ENCODE measurements at regions not wholly inside any gene's neighbourhood (a gene's known extent, or its start where the extent isn't known, plus 50 kb on each side); places are given as distances from the start of the nearest gene placed in this dataset.

DNA sequence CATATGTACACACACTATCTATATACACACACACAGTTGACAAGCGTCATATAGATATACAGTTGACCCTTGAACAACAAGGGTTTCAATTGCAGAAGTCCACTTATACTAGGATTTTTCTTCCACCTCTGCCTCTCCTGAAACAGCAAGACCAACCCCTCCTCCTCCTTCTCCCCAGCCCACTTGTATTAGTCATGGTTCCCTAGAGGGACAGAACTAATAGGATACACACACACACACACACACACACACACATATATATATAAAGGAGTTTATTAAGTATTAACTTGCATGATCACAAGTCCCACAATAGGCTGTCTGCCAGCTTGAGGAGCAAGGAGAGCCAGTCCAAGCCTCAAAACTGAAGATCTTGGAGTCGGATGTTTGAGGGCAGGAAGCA lies 92.9 kb downstream of the DHCR7 start:
- Mint-ChIP-seq H3K36me3 (ENCODE audit: low read depth) (no peaks in the 10 kb centered on the region), H3K4me1 (no peaks in the 10 kb centered on the region), H3K27ac (no peak overlapping the region), H3K9me3 (no peaks in the 10 kb centered on the region), H3K27me3 (ENCODE audit: low read depth) (peaks cover 19% of the 10 kb centered on the region), H3K4me3 (no peak overlapping the region)
- TF ChIP-seq, protein P1, sequence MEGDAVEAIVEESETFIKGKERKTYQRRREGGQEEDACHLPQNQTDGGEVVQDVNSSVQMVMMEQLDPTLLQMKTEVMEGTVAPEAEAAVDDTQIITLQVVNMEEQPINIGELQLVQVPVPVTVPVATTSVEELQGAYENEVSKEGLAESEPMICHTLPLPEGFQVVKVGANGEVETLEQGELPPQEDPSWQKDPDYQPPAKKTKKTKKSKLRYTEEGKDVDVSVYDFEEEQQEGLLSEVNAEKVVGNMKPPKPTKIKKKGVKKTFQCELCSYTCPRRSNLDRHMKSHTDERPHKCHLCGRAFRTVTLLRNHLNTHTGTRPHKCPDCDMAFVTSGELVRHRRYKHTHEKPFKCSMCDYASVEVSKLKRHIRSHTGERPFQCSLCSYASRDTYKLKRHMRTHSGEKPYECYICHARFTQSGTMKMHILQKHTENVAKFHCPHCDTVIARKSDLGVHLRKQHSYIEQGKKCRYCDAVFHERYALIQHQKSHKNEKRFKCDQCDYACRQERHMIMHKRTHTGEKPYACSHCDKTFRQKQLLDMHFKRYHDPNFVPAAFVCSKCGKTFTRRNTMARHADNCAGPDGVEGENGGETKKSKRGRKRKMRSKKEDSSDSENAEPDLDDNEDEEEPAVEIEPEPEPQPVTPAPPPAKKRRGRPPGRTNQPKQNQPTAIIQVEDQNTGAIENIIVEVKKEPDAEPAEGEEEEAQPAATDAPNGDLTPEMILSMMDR (IDR thresholded peaks at IDR 0.05; ENCODE audit: unreplicated experiment in 3 of 3) = no peak

DNA sequence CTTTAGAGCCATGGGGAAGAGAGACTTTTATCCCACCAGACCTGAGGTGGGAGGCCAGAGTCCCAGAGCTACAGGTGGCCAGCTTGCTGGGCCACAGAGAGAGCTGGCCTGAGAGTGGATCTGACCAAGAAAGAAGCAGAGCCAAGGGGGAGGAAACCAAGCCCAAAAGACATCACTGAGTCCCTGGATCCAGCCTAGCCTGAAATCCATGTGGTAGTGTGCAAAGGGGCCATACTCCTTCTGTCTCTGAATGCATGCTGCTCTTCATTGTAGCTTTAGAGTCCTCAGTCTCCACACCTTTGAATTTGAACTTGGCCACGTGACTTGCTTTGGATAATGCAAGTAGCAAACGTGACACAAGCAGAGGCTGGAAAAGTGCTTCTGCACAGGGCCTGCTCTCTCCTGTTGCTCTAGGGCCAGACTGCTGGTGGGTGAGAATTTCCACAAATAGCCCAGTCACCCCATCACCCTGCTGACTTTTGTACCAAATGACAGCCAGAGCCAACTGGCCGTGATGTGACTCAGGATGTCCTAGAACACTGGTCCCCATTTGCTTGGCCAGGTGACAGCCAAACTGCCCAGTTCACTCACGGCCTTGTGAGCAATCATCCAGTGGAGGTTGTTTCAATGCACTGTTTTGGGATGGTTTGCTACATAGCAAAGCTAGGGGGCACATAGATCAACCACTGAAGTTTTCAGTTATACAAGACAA lies 93.6 kb downstream of the DHCR7 start:
- Mint-ChIP-seq H3K4me1 (no peaks in the 10 kb centered on the region), H3K36me3 (ENCODE audit: low read depth) (no peaks in the 10 kb centered on the region), H3K4me3 (no peak overlapping the region), H3K9me3 (no peaks in the 10 kb centered on the region), H3K27me3 (ENCODE audit: low read depth) (peaks cover 24% of the 10 kb centered on the region), H3K27ac (no peak overlapping the region)
- TF ChIP-seq, protein P1 (IDR thresholded peaks at IDR 0.05; ENCODE audit: unreplicated experiment in 3 of 3) = no peak

DNA sequence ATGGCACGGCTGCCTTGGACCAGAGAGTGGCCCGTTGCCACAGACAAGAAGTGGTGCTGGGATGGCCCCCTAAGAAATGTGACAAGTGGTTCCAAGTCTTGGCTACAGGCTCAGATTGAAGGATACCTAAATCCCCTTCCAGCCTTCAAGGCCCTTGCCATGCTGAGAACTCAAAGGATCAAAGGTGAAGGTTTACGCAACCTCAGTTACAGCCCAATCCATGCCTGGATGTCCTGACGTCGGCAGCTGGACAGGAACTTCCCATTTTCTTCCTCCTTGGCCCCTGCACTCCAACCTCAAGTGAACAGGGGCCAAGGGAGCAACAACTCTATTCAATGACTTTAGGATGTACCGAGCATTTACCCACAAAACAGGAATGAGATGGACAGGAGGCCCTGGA lies 95.4 kb downstream of the DHCR7 start:
- H3K4me1 Mint-ChIP-seq = no peaks in the 10 kb centered on the region
- no peak overlapping the region for H3K27ac Mint-ChIP-seq
- H3K36me3 Mint-ChIP-seq (ENCODE audit: low read depth) = no peaks in the 10 kb centered on the region
- TF ChIP-seq, protein P1 (IDR thresholded peaks at IDR 0.05; ENCODE audit: unreplicated experiment in 3 of 3) = no peak
- H3K9me3 Mint-ChIP-seq = no peaks in the 10 kb centered on the region
- no peak overlapping the region for H3K4me3 Mint-ChIP-seq
- H3K27me3 Mint-ChIP-seq (ENCODE audit: low read depth) = peaks cover 20% of the 10 kb centered on the region

DNA sequence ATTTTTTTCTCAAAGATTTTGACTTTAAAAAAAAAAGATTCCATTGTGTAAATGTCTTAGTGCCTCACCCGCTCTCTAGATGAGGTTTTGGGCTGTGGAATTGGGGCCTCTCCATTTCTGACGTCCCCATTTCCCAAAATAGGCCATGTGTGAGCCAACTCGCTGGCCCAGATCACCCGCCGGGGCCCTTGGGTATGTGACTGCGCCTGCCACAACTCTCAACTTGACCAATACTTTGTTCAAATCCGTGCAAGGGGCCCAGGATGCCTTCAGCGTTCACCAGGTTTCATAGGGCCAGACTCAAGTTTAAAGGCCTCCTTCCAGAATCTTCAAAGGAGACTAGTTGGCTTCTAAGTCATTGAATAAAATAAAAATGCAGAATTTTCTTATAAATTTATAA lies 96.0 kb downstream of the DHCR7 start:
- no peaks in the 10 kb centered on the region for H3K4me1 Mint-ChIP-seq
- H3K36me3 Mint-ChIP-seq (ENCODE audit: low read depth) = no peaks in the 10 kb centered on the region

DNA sequence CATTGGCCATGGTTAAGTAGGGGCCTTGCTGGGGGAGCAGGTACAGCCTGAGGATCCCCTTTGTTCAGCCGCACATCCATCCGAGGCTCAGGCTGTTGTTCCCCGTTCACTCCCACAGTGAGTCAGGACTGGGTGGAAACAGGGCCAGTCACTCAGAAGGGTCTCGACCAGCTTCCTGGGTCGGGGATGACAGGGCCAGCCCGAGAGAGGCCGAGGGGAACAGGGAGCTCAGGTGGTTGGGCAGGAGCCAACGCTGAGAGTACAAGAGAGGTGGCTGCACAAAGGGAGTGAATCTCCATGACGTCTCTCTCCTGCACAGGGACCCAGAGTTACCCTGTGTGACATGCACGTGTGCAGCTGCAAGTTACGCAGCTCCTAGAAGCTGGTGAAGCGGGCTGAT lies 97.2 kb upstream of the SHANK2 start:
- no peaks in the 10 kb centered on the region for H3K4me1 Mint-ChIP-seq
- H3K4me3 Mint-ChIP-seq = no peak overlapping the region
- TF ChIP-seq, protein P1 (IDR thresholded peaks at IDR 0.05; ENCODE audit: unreplicated experiment in 3 of 3) = no peak
- no peaks in the 10 kb centered on the region for H3K9me3 Mint-ChIP-seq
- H3K36me3 Mint-ChIP-seq (ENCODE audit: low read depth) = no peaks in the 10 kb centered on the region
- no peak overlapping the region for H3K27ac Mint-ChIP-seq
- peaks cover 35% of the 10 kb centered on the region for H3K27me3 Mint-ChIP-seq (ENCODE audit: low read depth)

More for the DNA sequence above, 96.0 kb downstream of the DHCR7 start:
- H3K4me3 Mint-ChIP-seq = no peak overlapping the region
- H3K9me3 Mint-ChIP-seq = no peaks in the 10 kb centered on the region
- H3K27me3 Mint-ChIP-seq (ENCODE audit: low read depth) = peaks cover 23% of the 10 kb centered on the region
- TF ChIP-seq, protein P1 (IDR thresholded peaks at IDR 0.05; ENCODE audit: unreplicated experiment in 3 of 3) = no peak
- no peak overlapping the region for H3K27ac Mint-ChIP-seq

DNA sequence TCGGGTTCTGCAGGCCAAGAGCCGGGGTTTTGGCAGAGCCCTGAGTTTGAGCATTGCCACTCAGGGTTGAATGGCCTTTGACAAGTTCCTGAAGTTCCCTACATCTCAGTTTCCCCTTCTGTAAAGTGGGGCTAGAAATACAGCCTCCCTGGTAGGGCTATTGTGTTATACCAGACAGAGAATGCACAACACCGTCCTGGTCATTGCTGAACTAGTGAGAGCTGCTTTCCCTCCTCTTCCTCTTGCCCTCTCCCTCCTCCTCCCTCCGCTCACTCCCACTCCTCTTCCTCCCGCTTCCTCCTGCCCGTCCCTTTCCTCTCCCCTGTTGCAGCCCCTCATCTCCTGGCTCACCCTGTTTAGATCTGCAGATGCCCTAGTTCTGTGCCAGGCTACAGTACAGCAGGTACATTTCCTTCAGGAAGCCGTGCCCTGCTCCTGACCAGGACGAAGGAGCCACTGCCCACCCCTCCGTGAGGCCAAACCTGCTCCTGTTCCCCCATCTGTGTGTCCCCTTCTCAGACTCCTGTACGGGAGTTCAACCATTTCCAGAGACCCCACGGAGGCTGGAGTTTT lies 91.5 kb upstream of the SHANK2 start:
- Mint-ChIP-seq H3K4me3 (no peak overlapping the region), H3K27me3 (ENCODE audit: low read depth) (peaks cover 30% of the 10 kb centered on the region), H3K9me3 (no peaks in the 10 kb centered on the region), H3K27ac (no peak overlapping the region), H3K36me3 (ENCODE audit: low read depth) (no peaks in the 10 kb centered on the region), H3K4me1 (peaks cover 20% of the 10 kb centered on the region)
- TF ChIP-seq, protein P1 (IDR thresholded peaks at IDR 0.05; ENCODE audit: unreplicated experiment in 3 of 3) = no peak
